Tibial artery (tissue), 4 donors: ENCODE measurements at regions not wholly inside any gene's neighbourhood (a gene's known extent, or its start where the extent isn't known, plus 50 kb on each side); places are given as distances from the start of the nearest gene placed in this dataset.

Experiments
- DNase-seq, 2 donors: peaks; one replicate each; pipeline ENCODE4 v3.0.0-alpha.2; 2019
- H3K27ac ChIP-seq, 2 donors: fragments of 200-600 bp; sonication (generic) in 1 of 2; 1 replicate in 1 of 2; 2 replicates in 1 of 2; pipeline ENCODE4 v1.5.1; 2018 to 2019; ENCODE audit warnings: mild to moderate bottlenecking in 1 of 2
- H3K27me3 ChIP-seq, 2 donors: fragments of 200-600 bp; sonication (generic) in 1 of 2; one replicate each; pipeline versions ENCODE4 v1.5.1 to v1.6.0; 2016 to 2019
- H3K36me3 ChIP-seq, 3 donors: fragments of 200-600 bp; sonication (generic) in 2 of 3; one replicate each; pipeline ENCODE4 v1.5.1; 2016 to 2019; ENCODE audit warnings: mild to moderate bottlenecking in 2 of 3
- H3K4me1 ChIP-seq, 4 donors: fragments of 200-600 bp; sonication (generic) in 2 of 4; 1 replicate in 3 of 4; 2 replicates in 1 of 4; pipeline ENCODE4 v1.5.1; 2016 to 2019
- H3K4me3 ChIP-seq, 2 donors: fragments of 200-600 bp; sonication (generic) in 1 of 2; 1 replicate in 1 of 2; 2 replicates in 1 of 2; pipeline ENCODE4 v1.5.1; 2018 to 2019; ENCODE audit warnings: mild to moderate bottlenecking in 2 of 2
- H3K9me3 ChIP-seq, 3 donors: fragments of 200-600 bp; sonication (generic) in 1 of 3; one replicate each; pipeline ENCODE4 v1.5.1; 2016 to 2019
- CTCF ChIP-seq, 2 experiments: fragments of 200-600 bp in 1 of 2; fragments of 450-650 bp in 1 of 2; IDR thresholded peaks; one replicate each; pipeline ENCODE4 v1.5.1; 2017 to 2019; ENCODE audit warnings: antibody characterized with exemption in 2 of 2, mild to moderate bottlenecking in 1 of 2, moderate library complexity in 1 of 2
- intact Hi-C: fragments of 100-400 bp; cut with DNase I; formaldehyde crosslinking; loops from one replicate; pipeline ENCODE4 v1.15.0; 2023; ENCODE audit warnings: low total_unique reads

GRCh38 chr1:5734996-5735395 is 257.2 kb downstream of the NPHP4 start:
- Histone ChIP-seq H3K4me1 (no peaks in the 10 kb centered on the region), H3K36me3 (no peaks in the 10 kb centered on the region), H3K4me3 (no peak overlapping the region), H3K27me3 (peaks cover 0 to 27% of the 10 kb centered on the region in 2 donors), H3K9me3 (no peaks in the 10 kb centered on the region), H3K27ac (no peak overlapping the region)
- intact Hi-C loops, result no loop called here
- DNase-seq, result no peak
- no peak for TF ChIP-seq CTCF (IDR thresholded peaks at IDR 0.05)

DNA sequence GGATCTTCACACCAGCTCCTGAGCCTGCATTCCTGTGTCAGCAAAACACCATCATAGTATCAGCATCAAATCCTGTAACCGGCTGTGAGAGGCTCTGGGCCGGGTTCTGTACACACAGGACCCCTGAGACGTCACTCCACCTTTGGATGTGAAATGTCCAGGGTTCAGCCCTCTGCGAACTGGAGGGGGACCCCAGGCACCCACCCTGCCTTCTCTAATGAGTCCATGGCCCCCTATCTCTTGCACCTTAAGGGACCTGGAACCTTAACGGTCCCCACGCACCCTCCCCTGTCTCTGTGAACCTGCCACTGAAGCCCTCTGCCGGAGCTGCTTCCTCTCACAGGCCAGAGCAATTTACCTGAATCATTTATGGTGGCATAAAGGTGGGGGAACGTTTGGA is 257.8 kb downstream of the NPHP4 start:
- intact Hi-C loops, result no loop called here
- Histone ChIP-seq H3K9me3 (no peaks in the 10 kb centered on the region), H3K27me3 (peaks cover 0 to 29% of the 10 kb centered on the region in 2 donors), H3K36me3 (no peaks in the 10 kb centered on the region), H3K4me1 (no peaks in the 10 kb centered on the region), H3K4me3 (no peak overlapping the region), H3K27ac (no peak overlapping the region)
- TF ChIP-seq CTCF (IDR thresholded peaks at IDR 0.05), result no peak
- DNase-seq, result no peak

- no peak for DNase-seq
- no peaks in the 10 kb centered on the region for H3K36me3 ChIP-seq
- TF ChIP-seq CTCF (IDR thresholded peaks at IDR 0.05), result no peak
- no peak overlapping the region for H3K27ac ChIP-seq
- no peaks in the 10 kb centered on the region for H3K4me1 ChIP-seq
- no peaks in the 10 kb centered on the region for H3K9me3 ChIP-seq
- intact Hi-C loops, result no loop called here
- H3K27me3 ChIP-seq, result peaks cover 0 to 26% of the 10 kb centered on the region in 2 donors
- no peak overlapping the region for H3K4me3 ChIP-seq
Observed at GRCh38 chr1:5733596-5733995, 258.6 kb downstream of the NPHP4 start.

GRCh38 chr1:5731110-5731423 is 261.2 kb downstream of the NPHP4 start:
- DNase-seq, result no peak
- Histone ChIP-seq H3K4me3 (no peak overlapping the region), H3K27ac (no peak overlapping the region), H3K9me3 (no peaks in the 10 kb centered on the region), H3K4me1 (no peaks in the 10 kb centered on the region), H3K27me3 (peaks cover 0 to 41% of the 10 kb centered on the region in 2 donors), H3K36me3 (no peaks in the 10 kb centered on the region)
- TF ChIP-seq CTCF (IDR thresholded peaks at IDR 0.05), result no peak
- intact Hi-C loops, result no loop called here

DNA sequence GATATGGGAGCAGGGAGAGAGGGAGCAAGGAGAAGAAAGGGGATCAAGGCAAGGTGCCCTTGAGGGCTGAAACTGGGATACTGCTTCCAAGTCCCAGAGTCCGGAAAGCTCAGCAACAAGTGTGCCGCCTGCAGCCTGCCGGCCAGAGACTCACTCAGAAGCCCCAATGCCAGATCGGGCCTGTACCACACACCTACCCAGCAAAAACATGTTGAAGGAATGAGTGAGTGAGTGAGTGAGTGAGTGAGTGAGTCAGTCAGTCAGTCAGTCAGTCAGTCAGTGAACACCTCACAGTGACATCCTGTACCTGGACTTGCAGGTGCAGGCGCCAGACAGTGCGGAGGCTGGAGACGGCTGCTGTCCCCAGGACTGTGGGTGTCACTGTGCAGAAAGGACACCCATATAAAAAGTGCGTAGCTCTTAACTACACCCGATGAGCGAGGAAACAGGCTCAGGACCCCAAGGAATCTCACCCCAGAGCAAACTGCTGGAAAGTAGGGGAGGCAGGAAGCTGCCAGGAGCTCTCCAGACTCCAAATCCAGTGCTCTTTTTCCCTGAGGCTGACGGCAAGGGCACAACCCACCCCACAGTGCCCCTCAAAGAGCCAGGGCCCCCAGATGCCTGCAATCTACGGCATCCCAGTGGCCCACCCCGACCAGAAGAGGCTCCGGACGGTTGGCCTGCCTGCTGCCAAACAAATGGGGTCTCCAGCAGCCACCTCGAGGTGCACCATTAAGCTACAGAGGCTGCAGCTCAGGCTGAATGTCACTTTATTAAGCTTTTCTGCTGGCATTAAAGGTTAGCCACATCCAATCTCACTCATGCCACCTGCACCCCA is 261.7 kb downstream of the NPHP4 start:
- Histone ChIP-seq H3K27me3 (peaks cover 0 to 44% of the 10 kb centered on the region in 2 donors), H3K36me3 (no peaks in the 10 kb centered on the region), H3K4me3 (no peak overlapping the region), H3K4me1 (no peaks in the 10 kb centered on the region), H3K27ac (no peak overlapping the region), H3K9me3 (no peaks in the 10 kb centered on the region)
- TF ChIP-seq CTCF (IDR thresholded peaks at IDR 0.05), result no peak
- no peak for DNase-seq
- intact Hi-C loops, result no loop called here
